GM21576 (cell line): ENCODE measurements at regions not wholly inside any gene's neighbourhood (a gene's known extent, or its start where the extent isn't known, plus 50 kb on each side); places are given as distances from the start of the nearest gene placed in this dataset.
"Not testable (repeated sequence)": the region's sequence is repeated elsewhere in the genome, so short reads cannot be mapped to it uniquely, and the experiment has no call there.

Source experiments
- ATAC-seq: cut with Tn5 transposase; IDR thresholded peaks from one replicate; pipeline ENCODE4 v1.9.1; 2021; ENCODE audit warnings: mild to moderate bottlenecking, moderate library complexity; ENCODE audit not compliant: unreplicated experiment

DNA sequence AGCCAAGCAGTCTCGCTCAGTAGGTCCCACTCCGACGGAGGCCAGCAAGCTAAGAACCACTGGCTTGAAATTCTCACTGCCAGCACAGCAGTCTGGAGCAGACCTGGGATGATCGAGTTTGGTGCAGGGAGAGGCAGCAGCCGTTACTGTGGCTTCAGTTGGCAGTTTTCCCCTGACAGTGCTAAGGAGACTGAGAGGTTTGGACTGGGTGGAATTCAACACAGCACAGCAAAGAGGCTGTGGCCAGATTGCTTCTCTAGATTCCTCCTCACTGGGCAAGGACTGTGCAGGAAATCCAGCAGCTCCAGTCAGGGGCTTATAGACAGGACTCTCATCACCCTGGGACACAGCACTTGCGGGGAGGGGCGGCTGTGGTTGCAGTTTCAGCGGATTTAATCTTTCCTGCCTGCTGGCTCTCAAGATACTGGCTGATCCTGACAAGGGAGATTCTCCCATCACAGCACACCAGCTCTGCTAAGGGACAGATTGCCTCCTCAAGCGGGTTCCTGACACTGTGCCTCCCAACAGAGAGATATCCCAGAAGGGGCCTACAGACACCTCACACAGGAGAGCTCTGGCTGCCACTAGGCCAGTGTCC, 122.1 kb downstream of the YIPF5 start:
- ATAC-seq: no peak

DNA sequence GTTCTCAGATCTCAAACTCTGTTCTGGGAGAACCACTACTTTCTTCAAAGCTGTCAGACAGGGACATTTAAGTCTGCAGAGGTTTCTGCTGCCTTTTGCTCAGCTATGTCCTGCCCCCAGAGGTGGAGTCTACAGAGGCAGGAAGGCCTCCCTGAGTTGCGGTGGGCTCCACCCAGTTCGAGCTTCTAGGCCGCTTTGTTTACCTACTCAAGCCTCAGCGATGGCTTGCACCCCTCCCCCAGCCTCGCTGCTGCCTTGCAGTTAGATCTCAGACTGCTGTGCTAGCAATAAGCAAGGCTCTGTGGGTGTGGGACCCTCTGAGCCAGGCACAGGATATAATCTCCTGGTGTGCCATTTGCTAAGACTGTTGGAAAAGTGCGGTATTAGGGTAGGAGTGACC, 115.1 kb downstream of the YIPF5 start:
- ATAC-seq: not testable (repeated sequence)

DNA sequence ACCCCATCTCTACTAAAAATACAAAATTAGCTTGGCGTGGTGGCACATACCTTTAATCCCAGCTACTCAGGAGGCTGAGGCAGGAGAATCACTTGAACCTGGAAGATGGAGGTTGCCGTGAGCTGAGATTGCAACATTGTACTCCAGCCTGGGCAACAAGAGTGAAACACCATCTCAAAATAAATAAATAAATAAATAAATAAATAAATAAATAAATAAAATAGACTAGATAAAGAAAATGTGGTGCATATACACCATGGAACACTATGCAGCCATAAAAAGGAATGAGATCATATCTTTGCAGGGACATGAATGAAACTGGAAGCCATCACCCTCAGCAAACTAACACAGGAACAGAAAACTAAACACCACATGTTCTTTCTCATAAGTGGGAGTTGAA, 110.4 kb downstream of the YIPF5 start:
- ATAC-seq: not testable (repeated sequence)

GRCh38 chr5:144060598-144060997, 109.9 kb downstream of the YIPF5 start:
- no peak for ATAC-seq

DNA sequence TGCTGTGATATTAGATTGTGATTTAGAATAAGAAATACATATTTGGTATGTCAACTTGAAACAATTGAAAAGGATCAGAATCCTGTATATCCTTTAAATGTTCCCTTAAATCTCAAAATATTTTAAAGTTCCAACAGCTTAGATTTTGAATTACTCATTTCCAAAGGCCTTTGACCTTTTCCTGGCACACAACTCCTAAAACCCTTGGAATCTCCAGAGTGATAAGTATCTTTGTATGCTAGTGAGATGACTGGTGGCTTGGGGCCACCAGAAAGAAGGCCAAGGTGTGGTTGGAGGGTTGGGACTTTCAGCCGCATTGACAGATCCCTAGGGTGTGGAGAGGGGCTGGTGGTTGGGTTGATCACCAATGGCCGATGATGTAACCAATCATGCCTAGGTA, 104.7 kb downstream of the YIPF5 start:
- ATAC-seq: no peak

DNA sequence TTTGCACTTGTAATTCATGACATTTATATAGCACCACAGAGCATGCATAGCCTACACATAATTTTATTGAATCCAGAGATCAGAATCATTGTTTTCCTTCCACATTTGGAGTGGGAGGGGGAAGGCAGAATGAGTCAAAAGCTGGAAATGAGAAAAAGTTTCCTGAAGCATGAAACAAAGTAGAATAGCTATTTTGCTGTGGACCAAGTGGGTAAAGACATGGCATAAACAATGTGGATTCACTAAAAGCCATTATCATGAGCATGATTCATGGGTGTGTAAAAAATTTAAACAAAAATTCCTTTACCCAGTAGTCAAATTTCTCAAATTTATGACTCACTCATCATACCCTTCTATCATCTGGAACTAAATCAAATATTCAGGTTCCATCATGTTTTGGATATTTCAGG, 97.9 kb downstream of the YIPF5 start:
- ATAC-seq: no peak

- ATAC-seq: no peak
Measured at GRCh38 chr5:144076521-144077083, 93.9 kb downstream of the YIPF5 start.

- no peak for ATAC-seq
Measured at GRCh38 chr5:144083185-144083584, 87.3 kb downstream of the YIPF5 start.

DNA sequence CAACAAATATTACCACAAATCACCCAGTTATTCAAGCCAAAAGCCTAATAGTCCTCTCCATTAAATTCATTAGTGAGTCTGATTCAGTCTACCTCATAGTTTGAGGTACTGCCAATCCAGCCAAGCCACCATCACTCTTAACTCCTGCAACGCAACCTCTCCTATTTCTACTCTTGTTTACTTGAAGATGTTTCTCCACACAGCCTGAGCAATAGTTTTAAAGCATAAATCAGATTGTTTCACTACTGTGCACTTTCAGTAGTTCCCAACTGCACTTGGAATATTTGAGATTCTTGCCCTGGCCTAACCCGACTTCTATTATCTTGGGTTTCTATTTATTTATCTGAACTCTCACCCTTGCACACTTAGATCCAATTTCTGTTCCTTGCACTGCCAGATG, 85.5 kb downstream of the YIPF5 start:
- no peak for ATAC-seq

DNA sequence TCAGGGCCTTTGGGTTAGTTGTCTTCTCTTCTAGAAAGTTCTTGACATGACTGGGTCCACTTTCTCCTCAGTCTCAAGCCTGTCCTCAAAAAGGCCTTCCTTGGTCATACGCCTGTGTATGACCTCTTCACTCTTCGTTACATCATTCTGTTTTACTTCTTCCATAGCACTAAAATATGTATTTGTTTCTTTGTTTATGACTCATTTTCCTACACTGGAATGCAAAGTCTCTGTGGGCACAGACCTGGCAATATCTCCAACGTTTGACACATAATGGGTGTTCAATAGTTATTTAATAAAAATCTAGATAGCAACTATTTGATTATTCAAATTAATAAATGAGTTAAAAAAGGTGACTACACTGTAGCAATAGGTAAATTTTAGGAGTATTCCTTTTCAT, 85.1 kb downstream of the YIPF5 start:
- ATAC-seq: no peak

DNA sequence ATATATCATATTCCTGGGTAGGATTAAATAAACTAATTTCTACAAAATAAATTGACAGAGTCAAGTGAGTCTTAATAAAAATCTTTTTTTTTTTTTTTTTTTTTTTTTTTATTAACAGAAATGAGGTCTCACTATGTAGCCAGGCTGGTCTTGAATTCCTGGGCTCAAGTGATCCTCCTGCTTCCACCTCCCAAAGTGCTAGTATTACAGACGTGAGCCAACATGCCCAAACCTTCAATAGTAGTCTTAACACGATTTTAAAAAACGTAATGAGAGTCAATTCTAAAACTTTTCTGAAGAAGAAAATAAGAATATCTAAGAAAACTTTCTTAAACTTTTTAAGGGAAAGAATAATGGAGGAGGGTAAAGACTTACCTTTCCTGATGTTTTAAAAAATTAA, 84.2 kb downstream of the YIPF5 start:
- ATAC-seq: no peak

DNA sequence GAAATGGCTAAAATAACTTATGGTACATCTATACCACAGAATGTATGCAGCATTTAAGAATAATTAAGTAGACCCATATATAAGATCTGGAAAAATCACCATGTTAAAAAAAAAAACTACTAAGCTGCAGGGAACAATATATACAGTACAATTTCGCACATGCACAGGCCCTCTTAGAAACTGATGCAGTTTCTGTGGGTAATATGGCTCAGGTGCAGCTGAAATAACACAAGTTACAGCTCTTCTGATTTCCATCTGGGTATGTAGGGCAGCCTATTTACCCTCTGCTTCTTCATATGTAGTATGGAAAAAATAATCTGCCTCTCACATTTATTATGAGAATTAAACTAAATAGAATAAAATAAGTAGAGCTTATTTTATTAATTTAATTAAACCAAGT, 82.9 kb downstream of the YIPF5 start:
- no peak for ATAC-seq

- ATAC-seq: no peak
Measured at GRCh38 chr5:144088206-144089064, 82.0 kb downstream of the YIPF5 start.

DNA sequence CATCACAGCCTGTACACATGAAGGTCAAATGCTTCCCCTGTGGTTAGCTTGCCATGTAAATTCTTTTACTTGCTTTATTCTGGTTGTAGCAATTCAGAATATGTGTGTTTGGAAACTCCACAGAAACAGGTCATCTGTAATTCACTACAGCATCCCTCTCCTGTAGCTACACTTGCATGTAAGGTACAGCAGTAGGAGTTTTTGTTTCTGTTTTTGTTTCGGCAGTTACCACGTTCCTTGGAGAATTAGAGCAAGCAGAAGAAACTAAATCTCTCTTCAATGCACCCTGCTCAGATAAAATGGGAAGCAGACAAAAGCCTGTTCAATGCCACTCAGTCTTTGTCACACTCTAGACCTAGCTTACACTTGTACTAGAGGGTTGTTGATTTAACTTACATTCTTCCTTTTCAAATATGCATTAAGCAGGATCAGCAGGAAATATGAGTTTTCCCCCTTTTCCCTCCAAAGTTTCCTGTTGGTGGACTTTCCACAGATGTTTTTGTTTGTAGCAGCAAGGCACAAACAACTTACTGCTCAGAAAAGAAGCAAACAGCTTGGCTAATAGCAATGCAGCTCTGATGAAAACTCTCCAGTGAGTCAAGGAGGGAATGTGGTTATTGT, 80.9 kb downstream of the YIPF5 start:
- no peak for ATAC-seq

- ATAC-seq: no peak
Measured at GRCh38 chr5:144092508-144092907, 78.0 kb downstream of the YIPF5 start.

GRCh38 chr5:144093400-144093799, 77.1 kb downstream of the YIPF5 start:
- no peak for ATAC-seq

DNA sequence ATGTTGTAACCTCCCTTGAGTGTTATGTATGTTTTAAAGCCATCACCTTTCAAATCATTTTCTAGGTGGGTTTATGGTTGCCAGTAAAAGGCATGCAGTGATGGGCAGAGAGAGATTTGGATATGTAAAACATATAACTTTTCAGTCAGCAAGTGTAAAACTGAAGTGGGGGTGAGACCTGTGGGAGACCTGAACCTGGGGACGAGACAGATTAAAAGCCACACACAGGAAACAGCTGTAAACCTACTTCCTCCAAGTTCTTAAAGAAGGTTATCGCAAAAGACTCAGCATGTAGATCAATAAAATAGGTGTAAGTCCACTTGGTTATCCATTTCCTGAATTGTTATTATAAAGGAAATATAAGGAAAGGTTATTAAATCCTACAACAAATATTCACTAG, 76.6 kb downstream of the YIPF5 start:
- no peak for ATAC-seq

- ATAC-seq: no peak
Measured at GRCh38 chr5:144100702-144101101, 69.8 kb downstream of the YIPF5 start.

DNA sequence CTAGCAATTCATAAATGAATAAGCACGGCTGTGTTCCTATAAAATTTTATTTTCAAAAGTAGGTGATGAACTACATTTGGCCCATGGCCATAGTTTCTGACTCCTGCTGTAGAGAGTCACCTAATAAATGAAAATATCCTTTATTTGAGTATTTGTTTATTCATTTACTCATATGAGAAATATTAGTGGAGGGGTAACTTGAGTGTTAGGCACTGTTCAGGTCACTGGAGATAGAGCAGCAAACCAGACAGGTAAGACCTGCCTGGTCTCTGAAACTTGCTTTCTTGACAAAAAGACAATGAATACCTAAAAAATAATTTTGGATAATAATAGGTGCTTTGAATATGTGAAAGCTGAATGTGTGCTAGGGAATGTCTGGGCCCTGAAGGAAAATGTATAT, 68.8 kb downstream of the YIPF5 start:
- ATAC-seq: no peak

- no peak for ATAC-seq
Measured at GRCh38 chr5:144102361-144102760, 68.1 kb downstream of the YIPF5 start.

DNA sequence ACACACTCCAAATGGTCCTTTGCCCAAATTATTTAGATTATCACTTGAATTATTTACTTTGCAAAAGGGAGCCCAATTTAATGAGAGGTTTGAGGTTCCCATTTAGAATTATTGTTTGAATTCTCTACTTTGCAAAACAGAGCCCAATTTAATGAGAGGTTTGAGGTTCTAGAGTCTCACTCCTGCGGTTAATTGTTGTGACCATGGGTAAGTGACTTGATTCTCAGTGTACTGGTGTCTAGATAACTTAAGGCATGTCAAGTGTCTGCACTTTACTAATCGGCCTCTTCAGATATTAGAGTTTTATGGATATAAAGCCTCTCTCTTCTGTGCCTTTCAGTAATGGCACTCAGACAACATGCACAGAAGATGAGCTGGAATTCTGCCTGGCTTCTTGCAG, 67.5 kb downstream of the YIPF5 start:
- no peak for ATAC-seq
